ENCODE measurements at regions not wholly inside any gene's neighbourhood (a gene's known extent, or its start where the extent isn't known, plus 50 kb on each side); places are given as distances from the start of the nearest gene placed in this dataset.
A peak's percentile ranks its signal among the peaks of the same experiment; 100 is the strongest.
"Not testable (repeated sequence)": the region's sequence is repeated elsewhere in the genome, so short reads cannot be mapped to it uniquely, and the experiment has no call there.

DNA sequence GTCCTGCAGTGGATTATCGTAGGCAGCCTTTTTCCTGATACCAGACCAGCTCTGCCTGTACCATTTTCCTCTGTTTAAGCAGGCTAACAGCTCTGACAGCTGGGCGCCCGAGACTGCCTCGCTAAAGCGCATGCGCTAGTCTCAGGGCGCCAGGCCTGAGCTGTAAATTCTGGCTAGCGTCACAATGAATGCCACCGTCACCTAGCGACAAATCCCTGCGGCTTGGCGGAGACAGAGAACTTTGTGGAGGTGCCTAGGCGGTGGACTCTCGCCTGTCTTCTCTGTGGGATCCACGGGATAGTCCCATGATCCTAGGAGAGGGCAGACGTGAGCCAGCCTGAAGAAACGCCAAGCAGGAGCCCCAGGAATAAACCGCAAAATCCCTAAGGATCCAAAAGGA, 573.9 kb downstream of the KCNJ18 start:
- peak; percentile 86 for DNase-seq

DNA sequence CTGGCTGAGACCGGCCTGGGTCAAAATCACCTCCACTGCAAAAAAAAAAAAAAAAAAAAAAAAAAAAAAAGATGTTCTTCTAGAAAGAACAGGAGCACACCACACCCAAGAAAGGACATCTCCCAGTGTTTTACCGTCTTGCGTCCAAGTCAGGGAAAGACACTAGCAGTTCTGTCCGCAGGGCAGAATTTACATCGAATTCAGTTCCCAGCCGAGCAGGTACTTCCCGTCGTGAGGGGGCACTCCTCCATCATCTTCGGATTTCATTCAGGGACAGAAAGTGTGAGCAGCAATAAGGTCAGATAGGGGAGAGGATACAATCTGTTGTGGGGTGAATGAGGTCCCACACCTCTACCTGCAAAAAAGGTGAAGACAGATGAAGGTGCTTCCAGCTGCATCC, 574.7 kb downstream of the KCNJ18 start:
- no peak for DNase-seq

DNA sequence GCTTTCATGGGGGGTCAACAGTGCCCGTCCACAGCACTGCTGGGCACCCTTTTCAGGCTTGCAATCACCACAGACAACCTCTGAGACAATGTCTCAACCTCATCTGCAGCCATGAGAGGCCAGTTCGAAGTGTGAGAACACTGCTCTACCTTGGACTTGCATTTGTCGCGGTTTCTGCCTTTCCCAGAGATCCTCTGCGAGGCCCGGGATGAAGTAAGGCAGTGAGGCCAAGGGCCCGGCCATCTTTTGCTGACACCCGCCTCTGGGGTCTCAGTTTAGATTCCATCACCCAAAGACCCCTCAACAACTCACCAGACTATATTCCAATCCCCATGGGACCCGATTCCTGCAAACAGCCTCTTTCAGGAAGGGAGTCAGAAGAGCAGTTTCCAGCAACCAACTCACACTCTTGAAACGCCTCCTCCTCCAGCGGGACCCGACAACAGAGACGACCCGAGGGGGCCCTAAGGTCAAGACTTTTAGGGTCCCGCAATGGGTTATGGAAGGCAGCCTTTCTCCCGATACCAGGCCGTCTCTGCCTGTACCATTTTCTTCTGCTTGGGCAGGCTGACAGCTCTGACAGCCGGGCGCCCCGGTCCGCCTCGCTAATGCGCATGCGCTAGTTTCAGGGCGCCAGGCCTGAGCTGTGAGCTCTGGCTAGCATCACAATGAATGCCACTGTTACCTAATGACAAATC, 576.0 kb downstream of the KCNJ18 start:
- DNase-seq, result peak; percentile 48

DNA sequence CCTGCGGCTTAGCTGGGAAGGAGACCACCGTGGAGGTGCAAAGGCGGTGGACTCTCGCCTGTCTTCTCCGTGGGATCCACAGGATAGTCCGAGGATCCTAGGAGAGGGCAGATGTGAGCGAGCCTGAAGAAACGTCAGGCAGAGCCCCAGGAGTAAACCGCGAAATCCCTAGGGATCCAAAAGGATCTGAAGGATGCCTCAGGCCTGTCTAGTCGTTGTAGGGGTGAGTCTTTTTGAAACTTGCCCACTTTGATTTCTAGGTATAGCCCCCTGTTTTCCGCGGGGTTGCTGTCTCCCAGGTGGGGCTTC, 576.5 kb downstream of the KCNJ18 start:
- no peak for DNase-seq

DNA sequence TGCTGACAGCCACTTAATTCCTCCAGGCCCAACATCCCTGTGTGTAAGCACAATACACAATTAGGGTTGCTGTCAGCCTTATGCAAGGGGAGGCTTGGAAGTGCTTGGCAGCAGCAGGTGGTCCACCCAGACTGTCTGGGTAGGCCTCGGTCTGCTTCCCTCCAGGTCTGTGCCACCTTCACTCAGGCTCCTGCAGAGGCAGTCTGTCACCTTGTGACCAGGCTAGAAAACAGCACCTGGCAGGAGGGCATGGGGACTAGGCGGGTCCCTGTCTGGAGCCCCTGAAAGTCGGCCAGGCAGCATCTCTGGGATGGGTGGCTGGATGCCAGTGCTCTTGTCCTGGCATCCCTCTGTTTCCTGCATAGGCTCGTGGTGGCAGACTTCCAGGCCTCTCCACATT, 578.1 kb downstream of the KCNJ18 start:
- DNase-seq, result no peak

DNA sequence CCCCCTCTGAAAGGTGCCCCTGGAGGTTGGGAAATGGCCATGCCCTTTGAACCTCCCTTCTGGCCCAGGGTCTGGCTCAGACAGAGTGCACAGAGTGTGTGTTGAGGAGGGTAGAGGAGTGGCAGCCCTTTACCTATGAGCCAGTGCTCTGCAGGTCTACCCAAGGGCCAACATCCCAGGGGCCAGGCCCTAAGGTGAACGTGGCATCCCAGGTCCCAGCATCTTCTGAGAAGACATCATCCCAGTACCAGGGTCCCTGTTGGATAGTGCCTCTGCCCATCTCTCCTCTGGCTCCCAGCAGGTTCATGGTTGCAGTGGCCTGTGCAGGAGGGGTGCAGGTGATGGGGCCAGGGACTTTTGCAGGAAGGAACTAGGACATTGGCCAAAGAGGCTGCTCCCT, 578.5 kb downstream of the KCNJ18 start:
- DNase-seq, result not testable (repeated sequence)

DNA sequence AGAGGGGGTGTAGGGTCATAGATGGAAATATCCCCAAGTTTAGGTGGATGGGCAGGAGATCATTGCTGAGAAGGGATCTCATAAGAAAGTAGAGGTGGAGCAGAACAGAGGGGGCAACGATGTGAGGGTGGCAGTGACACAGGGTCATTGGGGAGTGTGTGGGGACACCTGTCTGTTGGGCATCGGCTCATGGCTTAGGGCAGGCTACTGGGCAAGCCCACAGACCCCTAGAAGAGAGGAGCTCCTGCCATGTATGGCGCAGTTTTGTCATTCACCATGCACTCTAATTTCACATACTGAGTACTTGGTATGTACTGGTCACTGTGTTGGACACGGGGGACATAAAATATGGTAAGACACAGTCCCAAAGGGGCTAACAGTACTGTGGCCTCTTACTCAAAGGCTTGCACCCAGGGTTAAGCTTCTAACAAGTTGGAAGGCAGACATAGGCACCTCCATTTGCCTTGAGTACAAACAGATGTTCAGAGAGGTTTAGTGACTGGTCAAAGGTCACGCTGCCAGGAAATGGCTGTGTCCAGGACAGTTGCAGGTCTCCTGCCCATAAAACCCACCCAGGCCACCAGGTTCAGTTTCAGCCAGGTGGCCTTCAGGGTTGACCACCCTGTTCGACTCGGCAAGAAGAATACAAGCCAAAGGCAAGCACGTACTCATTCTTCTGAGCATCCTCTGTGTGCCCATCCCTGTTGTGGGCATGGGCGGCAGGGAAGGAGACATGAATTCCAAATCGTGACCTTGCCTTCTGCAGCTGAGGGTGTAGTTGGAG, 580.2 kb downstream of the KCNJ18 start:
- no peak for DNase-seq

DNA sequence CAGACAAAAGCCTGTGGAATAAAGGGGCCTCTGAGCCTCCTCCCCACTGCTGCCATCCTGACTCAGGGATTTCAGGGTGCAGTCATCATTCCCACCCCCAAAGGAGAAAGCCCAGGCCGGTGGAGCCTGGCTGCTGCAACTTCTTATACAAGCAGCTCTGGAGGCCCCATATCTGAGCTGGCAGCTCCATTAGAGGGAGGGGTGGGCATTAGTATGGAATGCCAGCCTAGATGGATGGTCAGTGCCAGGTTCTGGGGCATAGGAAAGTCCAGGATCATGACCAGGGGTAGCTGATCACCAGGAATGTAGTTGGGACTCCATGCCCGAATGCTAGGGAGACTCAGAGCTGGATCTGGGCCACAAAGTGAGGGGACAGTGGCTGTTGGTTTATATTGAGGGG, 581.0 kb downstream of the KCNJ18 start:
- no peak for DNase-seq

DNA sequence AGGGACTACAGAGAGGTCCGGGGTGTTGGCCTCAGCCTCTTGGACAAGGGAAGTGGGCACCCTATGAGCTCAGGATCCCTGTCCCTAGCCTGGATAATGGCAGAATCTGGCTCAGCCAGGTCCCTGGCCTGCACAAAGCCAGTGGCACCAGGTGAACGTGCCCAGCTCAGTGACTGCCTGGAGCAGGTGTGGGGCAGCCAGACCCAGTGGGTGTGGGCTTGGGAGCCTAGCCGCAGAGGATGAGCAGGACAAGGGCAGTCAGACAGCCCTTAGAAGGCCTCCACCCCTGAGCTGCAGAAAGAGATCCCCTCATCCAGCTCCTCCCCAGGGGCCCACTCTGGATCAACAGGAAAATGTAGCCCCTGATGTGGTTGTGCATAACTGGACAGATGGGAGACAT, 585.3 kb downstream of the KCNJ18 start:
- DNase-seq, result no peak

DNA sequence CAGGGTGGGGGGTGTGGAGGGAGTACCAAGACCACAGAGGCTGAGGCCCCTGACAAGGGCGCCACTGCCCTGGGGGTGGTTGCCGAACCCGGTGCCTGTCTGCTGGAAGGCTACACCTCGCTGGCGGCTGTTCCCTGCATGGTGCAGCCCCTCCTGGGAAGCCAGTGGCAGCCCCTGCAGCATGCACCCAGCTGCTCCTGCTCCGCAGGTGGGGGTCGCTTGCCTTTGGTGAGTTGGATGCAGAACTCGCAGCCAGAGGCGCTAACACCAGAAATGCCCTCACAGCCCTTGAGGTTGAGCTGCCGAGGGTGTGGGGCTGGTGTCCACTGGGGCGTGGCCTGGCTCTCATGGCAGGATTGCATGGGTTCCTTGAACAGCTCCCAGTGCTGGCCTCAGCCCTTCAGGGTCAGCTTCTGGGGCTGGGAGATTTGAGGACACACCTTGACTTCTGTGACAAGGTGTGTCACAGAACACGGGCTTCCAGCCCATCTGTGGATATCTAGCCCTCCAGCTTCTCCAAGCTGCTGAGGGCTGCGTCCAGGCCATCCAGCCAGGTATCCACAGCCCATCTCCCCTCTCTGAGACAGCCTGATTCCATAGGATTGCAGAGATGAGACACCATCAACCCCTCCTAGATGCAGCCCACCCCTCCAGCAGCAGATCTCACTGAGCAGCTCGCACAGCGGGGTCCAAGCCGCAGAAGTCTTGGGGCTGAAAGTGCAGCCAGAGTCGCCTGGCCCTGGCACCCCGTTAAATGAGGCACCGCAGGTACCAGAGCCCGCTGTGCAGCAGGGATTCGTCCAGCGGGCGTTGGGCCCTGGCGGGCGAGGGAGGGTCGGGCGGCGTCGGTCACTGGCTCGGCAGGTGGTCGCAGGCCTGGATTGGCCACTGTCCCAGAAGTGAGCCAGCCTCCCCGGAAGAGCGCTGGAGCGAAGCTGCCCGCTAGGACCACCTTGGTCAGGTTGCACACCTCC, 586.3 kb downstream of the KCNJ18 start:
- no peak for DNase-seq

DNA sequence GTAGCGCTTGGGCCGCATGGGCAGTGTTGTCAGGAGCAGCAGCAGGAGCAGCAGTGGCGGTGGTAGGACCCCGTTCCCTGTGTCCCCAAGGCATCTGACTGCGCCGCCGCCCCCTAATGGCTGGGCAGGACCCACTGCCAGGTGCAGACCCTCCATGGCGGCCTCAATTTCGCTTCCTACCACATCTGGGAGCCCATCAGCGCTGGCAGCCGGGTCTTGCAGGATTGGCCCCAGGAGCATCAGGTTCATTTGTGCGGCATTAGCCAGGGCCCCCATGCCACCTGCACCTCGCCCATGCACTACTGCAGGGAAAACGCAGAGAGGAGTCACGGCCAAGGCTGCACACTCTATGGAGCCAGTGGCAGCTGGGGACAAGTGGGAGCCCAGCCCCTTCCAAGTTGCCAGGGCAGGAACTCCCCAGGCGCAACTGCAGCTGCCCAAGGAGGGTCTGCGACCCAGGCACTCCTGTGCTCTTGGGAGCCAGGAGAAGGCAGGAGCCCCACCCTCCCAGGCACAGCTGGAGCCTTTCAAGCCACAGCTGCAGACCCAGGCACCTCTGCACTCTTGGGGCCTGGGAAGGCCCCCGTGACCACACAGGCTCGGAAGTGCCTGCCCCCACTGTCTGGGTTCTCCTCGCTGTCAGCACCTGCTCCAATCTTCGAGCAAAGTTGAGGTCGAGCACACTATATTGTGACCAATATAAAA, 594.2 kb downstream of the KCNJ18 start:
- peak; percentile 25 for DNase-seq

DNA sequence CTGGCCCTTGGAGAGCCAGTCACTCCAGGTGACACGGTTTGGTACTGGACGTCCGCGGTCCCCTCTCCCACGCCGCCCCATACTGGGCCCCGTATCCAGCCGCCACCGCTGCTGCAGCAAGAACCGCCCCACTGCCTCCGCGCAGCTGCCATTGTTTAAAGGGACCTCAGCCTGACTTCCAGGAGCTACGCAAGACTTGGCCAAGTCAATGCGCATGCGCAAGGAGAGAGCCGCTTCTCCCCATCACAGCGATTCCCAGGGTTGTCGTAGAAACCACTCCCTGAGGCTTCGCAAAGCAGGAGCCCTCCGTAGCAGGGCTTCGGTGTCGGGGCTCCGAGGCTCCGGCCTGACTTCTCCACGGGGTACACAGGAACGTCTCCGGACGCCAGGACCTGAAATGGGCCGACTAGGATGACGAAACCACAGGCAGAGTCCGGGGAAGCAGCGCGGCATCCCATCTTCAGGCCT, 606.2 kb downstream of the KCNJ18 start:
- DNase-seq, result peak; percentile 55

DNA sequence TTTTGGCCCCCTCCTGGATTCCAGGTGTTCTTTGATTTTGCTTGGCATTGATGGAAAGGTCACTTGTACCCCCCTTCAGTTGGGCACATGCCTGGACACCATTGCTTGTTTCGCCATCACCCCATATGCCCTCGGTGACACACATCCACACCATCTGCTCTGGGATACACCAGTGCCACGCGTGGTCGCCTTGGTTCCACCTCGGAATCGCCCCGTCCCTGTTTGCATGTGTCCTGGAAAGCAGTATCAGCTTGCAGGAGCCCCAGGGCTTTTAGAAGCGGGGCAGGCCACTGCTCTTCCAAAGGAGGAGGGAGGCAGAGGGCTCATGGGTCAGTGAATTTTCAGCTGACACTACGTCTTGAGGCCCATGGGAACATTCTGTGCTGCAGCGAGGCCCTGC, 607.9 kb downstream of the KCNJ18 start:
- no peak for DNase-seq

DNA sequence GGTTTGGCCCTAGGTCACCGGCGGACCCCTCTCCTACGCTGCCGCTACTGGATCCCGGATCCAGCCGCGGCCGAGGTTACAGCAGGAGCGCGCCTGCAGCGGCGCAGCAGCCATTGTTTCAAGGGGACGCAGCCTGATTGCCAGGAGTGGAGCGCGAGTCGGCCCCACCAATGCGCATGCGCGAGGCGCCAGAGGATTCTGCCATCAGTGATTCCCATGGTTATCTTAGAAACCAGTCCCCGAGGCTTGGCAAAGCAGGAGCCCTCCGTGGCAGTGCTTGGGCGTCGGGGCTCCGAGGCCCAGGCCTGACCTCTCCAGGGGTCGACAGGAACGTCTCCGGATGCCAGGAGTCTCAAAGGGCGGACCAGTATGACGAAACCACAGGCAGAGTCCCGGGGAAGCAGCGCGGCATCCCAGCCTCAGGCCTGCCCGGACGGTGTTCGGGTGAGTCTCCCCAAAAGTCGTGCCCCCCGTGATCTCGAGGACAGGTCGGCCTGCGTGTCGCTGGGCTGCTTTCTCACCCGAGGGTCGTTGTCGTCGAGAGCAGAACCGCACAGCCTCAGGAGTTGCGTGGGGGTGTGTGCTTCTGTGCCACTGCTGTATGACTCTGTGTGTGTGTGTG, 608.5 kb downstream of the KCNJ18 start:
- DNase-seq, result no peak

DNA sequence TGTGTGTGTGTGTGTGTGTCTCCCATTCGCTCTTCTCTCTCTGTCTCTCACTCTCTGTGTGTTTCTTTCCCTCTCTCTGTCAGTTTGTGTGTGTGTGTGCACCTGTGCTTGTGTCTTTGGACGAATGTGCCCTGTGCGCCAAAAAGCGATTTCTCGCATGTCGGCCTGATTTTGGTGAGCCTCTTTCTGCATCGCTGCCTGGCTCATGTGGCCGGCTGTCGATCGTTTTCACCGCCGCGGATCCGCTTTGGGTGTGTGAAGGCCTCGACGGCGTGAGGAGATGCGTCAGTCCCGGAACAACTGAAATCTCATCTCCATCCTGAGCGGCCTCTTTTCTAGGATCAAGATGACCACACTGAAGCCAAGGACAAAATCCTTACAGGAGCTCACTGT, 609.0 kb downstream of the KCNJ18 start:
- no peak for DNase-seq

DNA sequence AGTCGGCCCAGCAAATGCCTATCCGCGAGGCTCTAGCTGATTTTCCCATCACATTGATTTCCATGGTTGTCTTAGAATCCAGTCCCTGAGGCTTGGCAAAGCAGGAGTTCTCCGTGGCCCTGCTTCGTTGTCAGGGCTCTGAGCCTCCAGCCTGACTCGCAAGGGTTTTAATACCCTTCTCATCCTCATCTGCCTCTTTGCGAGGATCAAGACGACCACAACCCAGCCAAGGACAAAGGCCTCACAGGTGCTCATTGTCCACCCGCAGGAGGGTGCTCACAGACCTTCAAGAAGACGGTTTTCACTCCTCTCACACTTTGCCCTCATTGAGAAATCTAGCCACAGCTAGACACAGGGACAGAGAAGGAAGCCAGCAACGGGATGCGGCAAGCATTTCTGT, 610.8 kb downstream of the KCNJ18 start:
- DNase-seq, result no peak

DNA sequence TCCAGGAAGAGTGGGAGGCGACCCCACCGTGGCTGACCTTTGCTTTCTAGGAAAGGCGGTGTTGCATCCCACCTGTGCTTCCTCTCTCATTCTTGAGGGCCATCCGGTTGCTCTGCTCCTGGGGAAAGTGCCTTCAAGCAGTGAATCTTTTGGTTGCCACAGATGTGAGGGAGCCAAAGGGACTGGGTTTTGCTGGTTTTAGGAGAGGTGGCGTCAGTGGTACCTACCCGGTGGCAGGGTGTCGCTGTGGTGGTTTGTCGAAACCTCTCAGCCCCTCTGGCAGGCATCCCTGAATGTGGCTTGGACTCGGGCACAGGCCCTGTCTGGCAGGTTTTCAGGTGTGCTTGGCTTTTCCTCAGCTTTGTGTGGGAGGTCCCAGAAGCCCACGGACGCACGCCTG, 611.5 kb downstream of the KCNJ18 start:
- no peak for DNase-seq

DNA sequence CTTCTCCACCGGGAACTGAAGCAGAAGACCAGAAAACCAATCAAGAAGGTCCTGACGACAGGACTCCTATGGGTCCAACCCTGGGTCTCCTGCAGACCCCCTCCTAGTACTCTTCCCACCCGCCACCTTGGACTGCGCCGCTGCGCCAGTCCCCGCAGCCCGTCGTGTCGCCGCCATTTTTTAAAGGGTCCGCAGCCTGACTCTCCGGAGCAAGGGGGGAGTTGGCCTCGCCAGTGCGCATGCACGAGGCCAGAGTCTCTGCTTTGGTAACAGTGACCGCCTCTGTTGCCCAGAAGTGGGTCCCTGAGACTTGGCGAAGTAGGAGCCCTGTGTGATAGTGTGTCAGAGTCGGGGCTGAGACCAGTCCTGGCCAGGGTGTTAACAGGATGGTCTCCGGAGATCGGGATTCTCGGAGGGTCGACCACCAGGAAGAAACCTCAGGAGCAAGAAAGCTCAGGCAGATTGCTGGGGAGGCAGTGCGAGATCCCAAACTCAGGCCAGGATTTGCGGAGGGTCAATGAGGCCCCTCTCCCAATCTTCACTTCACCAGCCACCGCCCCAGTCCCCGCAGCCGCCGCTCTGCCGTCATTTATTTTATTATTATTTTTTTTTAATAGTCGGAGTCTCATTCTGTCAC, 612.5 kb downstream of the KCNJ18 start:
- no peak for DNase-seq

DNA sequence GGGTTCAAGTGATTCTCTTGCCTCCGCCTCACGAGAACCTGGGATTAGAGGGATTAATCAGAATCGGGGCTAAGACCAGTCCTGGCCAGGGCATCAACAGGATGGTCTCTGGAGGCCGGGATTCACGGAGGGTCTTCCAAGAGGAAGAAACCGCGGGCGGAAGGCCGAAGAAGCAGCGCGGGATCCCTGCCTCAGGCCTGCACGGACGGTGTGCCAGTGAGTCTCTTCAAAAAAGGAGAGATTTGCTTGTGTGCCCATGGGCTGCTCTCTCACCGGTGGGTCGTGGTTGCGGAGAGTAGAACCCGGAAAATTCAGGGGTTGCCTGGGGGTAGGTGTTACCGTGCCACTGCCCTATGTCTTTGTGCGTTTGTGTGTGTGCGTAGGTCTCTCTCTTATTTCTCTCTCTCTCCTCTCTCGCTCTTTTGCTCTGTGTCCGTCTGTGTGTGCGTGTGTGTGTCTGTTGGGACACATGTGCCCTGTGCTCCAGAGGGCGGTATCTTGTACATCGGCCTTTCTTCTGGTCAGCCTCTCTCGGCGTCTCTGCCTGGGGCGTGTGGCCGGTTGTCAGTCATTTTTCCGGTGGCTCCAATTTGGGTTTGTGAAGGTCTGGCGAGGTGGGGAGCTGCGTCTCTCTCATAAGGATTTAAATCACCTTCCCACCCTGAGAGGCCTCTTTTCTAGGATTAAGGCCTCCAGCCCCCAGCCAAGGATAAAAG, 613.2 kb downstream of the KCNJ18 start:
- DNase-seq, result no peak

DNA sequence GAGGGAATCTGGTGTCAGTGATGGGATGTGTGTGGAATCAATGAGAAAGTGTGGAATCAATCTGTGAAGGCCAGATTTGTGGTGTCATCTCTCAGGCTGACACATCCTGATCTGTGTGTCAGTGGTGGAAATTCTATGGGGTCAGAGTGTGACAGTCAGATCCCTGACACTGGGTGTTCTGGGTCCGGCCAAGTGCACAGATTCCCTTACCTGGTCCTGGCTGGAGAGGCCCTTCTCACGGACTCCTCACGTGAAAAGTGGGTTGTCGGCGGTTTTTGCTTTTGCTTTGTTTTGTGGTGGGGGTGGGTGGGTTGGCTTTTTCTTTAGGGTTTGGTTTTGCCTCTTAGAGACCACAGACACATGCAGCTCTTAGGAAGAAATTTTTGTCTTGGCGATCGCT, 618.0 kb downstream of the KCNJ18 start:
- not testable (repeated sequence) for DNase-seq
